ENCODE measurements at regions not wholly inside any gene's neighbourhood (a gene's known extent, or its start where the extent isn't known, plus 50 kb on each side); places are given as distances from the start of the nearest gene placed in this dataset.
A peak's percentile ranks its signal among the peaks of the same experiment; 100 is the strongest.

GRCh38 chr5:17430241-17430640 lies 67.8 kb upstream of the TAF11L2 start:
- Histone ChIP-seq H3K4me1 (ENCODE audit: control extremely low read depth in 1 of 4, control insufficient read depth in 4 of 4, insufficient read depth in 4 of 4, low read length in 3 of 4) (peaks cover 0 to 6% (median 0%) of the 10 kb centered on the region in 4 experiments), H3K36me3 (ENCODE audit: control insufficient read depth in 4 of 4, insufficient read depth in 4 of 4, low read length in 3 of 4) (no peaks in the 10 kb centered on the region), H3K9me3 (ENCODE audit: control extremely low read depth in 1 of 5, control insufficient read depth in 4 of 5, insufficient read depth in 2 of 5, low read depth in 1 of 5, low read length in 4 of 5) (no peaks in the 10 kb centered on the region), H3K4me3 (ENCODE audit: control insufficient read depth in 1 of 7, extremely low read depth in 1 of 7, insufficient read depth in 4 of 7, low read depth in 2 of 7, low read length in 6 of 7) (no peak overlapping the region), H3K27me3 (replicated peaks in 2 of 5; ENCODE audit: control insufficient read depth in 4 of 5, insufficient read depth in 5 of 5, low read length in 4 of 5) (no peaks in the 10 kb centered on the region), H3K27ac (ENCODE audit: insufficient read depth in 1 of 2, low read depth in 1 of 2, low read length in 2 of 2, poor library complexity in 1 of 2, severe bottlenecking in 2 of 2) (no peak overlapping the region)
- POLR2A ChIA-PET = no interaction called here
- CTCF ChIA-PET = no interaction called here
- no peak for DNase-seq
- WGBS (ENCODE audit: insufficient coverage) = 94% methylated on average over 5 of the region's 5 CpGs

GRCh38 chr5:17431272-17432050 lies 66.6 kb upstream of the TAF11L2 start:
- WGBS (ENCODE audit: insufficient coverage) = 100% methylated on average over 5 of the region's 8 CpGs
- H3K4me3 ChIP-seq (ENCODE audit: control insufficient read depth in 1 of 7, extremely low read depth in 1 of 7, insufficient read depth in 4 of 7, low read depth in 2 of 7, low read length in 6 of 7) = no peak overlapping the region
- no peak overlapping the region for H3K27ac ChIP-seq (ENCODE audit: insufficient read depth in 1 of 2, low read depth in 1 of 2, low read length in 2 of 2, poor library complexity in 1 of 2, severe bottlenecking in 2 of 2)
- DNase-seq = no peak
- POLR2A ChIA-PET = no interaction called here
- H3K9me3 ChIP-seq (ENCODE audit: control extremely low read depth in 1 of 5, control insufficient read depth in 4 of 5, insufficient read depth in 2 of 5, low read depth in 1 of 5, low read length in 4 of 5) = no peaks in the 10 kb centered on the region
- CTCF ChIA-PET = no interaction called here
- H3K4me1 ChIP-seq (ENCODE audit: control extremely low read depth in 1 of 4, control insufficient read depth in 4 of 4, insufficient read depth in 4 of 4, low read length in 3 of 4) = peaks cover 5 to 16% (median 7%) of the 10 kb centered on the region in 4 experiments
- no peaks in the 10 kb centered on the region for H3K27me3 ChIP-seq (replicated peaks in 2 of 5; ENCODE audit: control insufficient read depth in 4 of 5, insufficient read depth in 5 of 5, low read length in 4 of 5)
- no peaks in the 10 kb centered on the region for H3K36me3 ChIP-seq (ENCODE audit: control insufficient read depth in 4 of 4, insufficient read depth in 4 of 4, low read length in 3 of 4)

DNA sequence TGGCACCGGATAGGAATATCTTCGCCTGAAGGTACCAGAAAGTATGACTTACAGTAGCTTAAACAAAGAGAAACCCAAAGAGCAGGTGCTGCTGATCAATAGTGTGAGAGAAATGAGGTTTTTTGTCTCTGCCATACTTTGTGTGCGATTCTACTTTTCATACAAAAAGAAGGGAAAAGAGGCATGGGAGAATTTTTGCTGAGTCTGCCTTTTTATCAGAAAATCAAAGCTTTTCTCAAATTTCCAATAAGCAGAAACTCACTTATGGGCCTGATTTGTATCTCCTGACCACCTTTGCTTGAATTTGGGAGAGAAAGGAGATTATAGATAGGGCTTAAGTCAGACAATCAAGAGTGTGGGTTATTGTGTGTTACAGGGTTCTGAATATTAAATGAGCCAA lies 65.5 kb upstream of the TAF11L2 start:
- Histone ChIP-seq H3K4me3 (ENCODE audit: control insufficient read depth in 1 of 7, extremely low read depth in 1 of 7, insufficient read depth in 4 of 7, low read depth in 2 of 7, low read length in 6 of 7) (no peak overlapping the region), H3K27ac (ENCODE audit: insufficient read depth in 1 of 2, low read depth in 1 of 2, low read length in 2 of 2, poor library complexity in 1 of 2, severe bottlenecking in 2 of 2) (no peak overlapping the region), H3K36me3 (ENCODE audit: control insufficient read depth in 4 of 4, insufficient read depth in 4 of 4, low read length in 3 of 4) (no peaks in the 10 kb centered on the region), H3K27me3 (replicated peaks in 2 of 5; ENCODE audit: control insufficient read depth in 4 of 5, insufficient read depth in 5 of 5, low read length in 4 of 5) (no peaks in the 10 kb centered on the region), H3K4me1 (ENCODE audit: control extremely low read depth in 1 of 4, control insufficient read depth in 4 of 4, insufficient read depth in 4 of 4, low read length in 3 of 4) (peaks cover 11 to 26% (median 16%) of the 10 kb centered on the region in 4 experiments), H3K9me3 (ENCODE audit: control extremely low read depth in 1 of 5, control insufficient read depth in 4 of 5, insufficient read depth in 2 of 5, low read depth in 1 of 5, low read length in 4 of 5) (no peaks in the 10 kb centered on the region)
- ChIA-PET POLR2A (interaction anchor here (0.6 kb wide), 1 partner anchor 47 kb away, joined by 4 read pairs; no protein-coding TSS in a partner anchor), CTCF (no interaction called here)
- DNase-seq = no peak
- 100% methylated on average over 1 of the region's 3 CpGs for WGBS (ENCODE audit: insufficient coverage)

DNA sequence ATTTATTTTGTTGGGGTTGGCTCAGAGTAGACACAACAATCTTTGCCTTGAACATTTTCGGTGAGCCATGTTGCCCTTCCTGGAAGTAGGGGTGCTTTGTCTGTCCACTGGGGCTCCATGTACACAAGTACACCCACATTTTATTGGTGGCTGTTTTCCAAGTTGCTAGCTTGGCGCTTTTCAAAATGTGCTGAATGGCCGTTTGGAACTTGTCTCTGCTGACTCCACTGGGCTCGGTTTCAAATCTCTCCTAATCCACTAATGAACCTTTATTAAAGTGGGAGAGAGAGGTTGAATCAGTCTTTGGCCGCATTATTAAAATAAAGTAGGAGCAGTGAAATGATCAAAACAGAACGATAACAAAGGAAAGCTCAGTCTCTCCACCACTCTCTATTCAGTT lies 64.6 kb upstream of the TAF11L2 start:
- H3K4me1 ChIP-seq (ENCODE audit: control extremely low read depth in 1 of 4, control insufficient read depth in 4 of 4, insufficient read depth in 4 of 4, low read length in 3 of 4) = peaks cover 12 to 21% (median 16%) of the 10 kb centered on the region in 4 experiments
- H3K27me3 ChIP-seq (replicated peaks in 2 of 5; ENCODE audit: control insufficient read depth in 4 of 5, insufficient read depth in 5 of 5, low read length in 4 of 5) = no peaks in the 10 kb centered on the region
- WGBS (ENCODE audit: insufficient coverage) = no CpG with 5 or more reads among the region's 6 CpGs
- ChIA-PET CTCF (no interaction called here), POLR2A (no interaction called here)
- no peak overlapping the region for H3K4me3 ChIP-seq (ENCODE audit: control insufficient read depth in 1 of 7, extremely low read depth in 1 of 7, insufficient read depth in 4 of 7, low read depth in 2 of 7, low read length in 6 of 7)
- H3K27ac ChIP-seq (ENCODE audit: insufficient read depth in 1 of 2, low read depth in 1 of 2, low read length in 2 of 2, poor library complexity in 1 of 2, severe bottlenecking in 2 of 2) = no peak overlapping the region
- H3K36me3 ChIP-seq (ENCODE audit: control insufficient read depth in 4 of 4, insufficient read depth in 4 of 4, low read length in 3 of 4) = no peaks in the 10 kb centered on the region
- H3K9me3 ChIP-seq (ENCODE audit: control extremely low read depth in 1 of 5, control insufficient read depth in 4 of 5, insufficient read depth in 2 of 5, low read depth in 1 of 5, low read length in 4 of 5) = no peaks in the 10 kb centered on the region
- no peak for DNase-seq

GRCh38 chr5:17434982-17435381 lies 63.0 kb upstream of the TAF11L2 start:
- no peaks in the 10 kb centered on the region for H3K27me3 ChIP-seq (replicated peaks in 2 of 5; ENCODE audit: control insufficient read depth in 4 of 5, insufficient read depth in 5 of 5, low read length in 4 of 5)
- H3K4me3 ChIP-seq (ENCODE audit: control insufficient read depth in 1 of 7, extremely low read depth in 1 of 7, insufficient read depth in 4 of 7, low read depth in 2 of 7, low read length in 6 of 7) = no peak overlapping the region
- peaks cover 0 to 1% (median 0%) of the 10 kb centered on the region in 5 experiments for H3K9me3 ChIP-seq (ENCODE audit: control extremely low read depth in 1 of 5, control insufficient read depth in 4 of 5, insufficient read depth in 2 of 5, low read depth in 1 of 5, low read length in 4 of 5)
- peaks cover 12 to 20% (median 16%) of the 10 kb centered on the region in 4 experiments for H3K4me1 ChIP-seq (ENCODE audit: control extremely low read depth in 1 of 4, control insufficient read depth in 4 of 4, insufficient read depth in 4 of 4, low read length in 3 of 4)
- H3K36me3 ChIP-seq (ENCODE audit: control insufficient read depth in 4 of 4, insufficient read depth in 4 of 4, low read length in 3 of 4) = no peaks in the 10 kb centered on the region
- ChIA-PET CTCF (no interaction called here), POLR2A (no interaction called here)
- no peak overlapping the region for H3K27ac ChIP-seq (ENCODE audit: insufficient read depth in 1 of 2, low read depth in 1 of 2, low read length in 2 of 2, poor library complexity in 1 of 2, severe bottlenecking in 2 of 2)
- no peak for DNase-seq

DNA sequence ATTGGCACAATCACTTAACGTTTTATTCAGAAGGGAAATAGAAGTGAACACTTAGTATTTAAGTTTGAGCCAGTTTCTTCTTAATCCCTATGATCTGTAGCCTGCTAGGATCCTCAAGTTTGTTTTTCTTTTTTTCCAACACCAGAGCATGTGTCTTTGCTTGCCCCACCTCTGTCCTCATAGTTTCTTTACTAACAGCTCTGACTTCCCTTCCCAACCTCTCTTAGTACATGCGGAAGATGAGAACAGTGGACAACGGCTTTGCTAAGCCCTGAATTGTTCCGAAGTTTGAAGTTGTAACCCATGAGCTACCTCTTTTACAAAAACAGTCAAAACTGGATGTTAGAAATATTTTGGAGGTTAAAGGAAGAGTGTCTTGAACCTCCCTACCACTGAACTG lies 61.7 kb upstream of the TAF11L2 start:
- 27% methylated on average over 2 of the region's 4 CpGs for WGBS (ENCODE audit: insufficient coverage)
- Histone ChIP-seq H3K27ac (ENCODE audit: insufficient read depth in 1 of 2, low read depth in 1 of 2, low read length in 2 of 2, poor library complexity in 1 of 2, severe bottlenecking in 2 of 2) (peak overlapping the region; percentile 30 to 73), H3K4me3 (ENCODE audit: control insufficient read depth in 1 of 7, extremely low read depth in 1 of 7, insufficient read depth in 4 of 7, low read depth in 2 of 7, low read length in 6 of 7) (peak overlapping the region in 6 of 7 experiments; percentile 40 to 76 (median 56)), H3K4me1 (ENCODE audit: control extremely low read depth in 1 of 4, control insufficient read depth in 4 of 4, insufficient read depth in 4 of 4, low read length in 3 of 4) (peaks cover 12 to 20% (median 16%) of the 10 kb centered on the region in 4 experiments), H3K27me3 (replicated peaks in 2 of 5; ENCODE audit: control insufficient read depth in 4 of 5, insufficient read depth in 5 of 5, low read length in 4 of 5) (no peaks in the 10 kb centered on the region), H3K36me3 (ENCODE audit: control insufficient read depth in 4 of 4, insufficient read depth in 4 of 4, low read length in 3 of 4) (no peaks in the 10 kb centered on the region), H3K9me3 (ENCODE audit: control extremely low read depth in 1 of 5, control insufficient read depth in 4 of 5, insufficient read depth in 2 of 5, low read depth in 1 of 5, low read length in 4 of 5) (peaks cover 0 to 4% (median 0%) of the 10 kb centered on the region in 5 experiments)
- ChIA-PET POLR2A (interaction anchor here (0.6 kb wide), 1 partner anchor 557 kb away, joined by 4 read pairs; no protein-coding TSS in a partner anchor), CTCF (interaction anchor here (1.5 kb wide), 1 partner anchor 16 kb away, joined by 3 read pairs; no protein-coding TSS in a partner anchor)
- DNase-seq = peak in 2 of 3 donors; percentile 14 to 46

GRCh38 chr5:17436761-17437221 lies 61.2 kb upstream of the TAF11L2 start:
- H3K4me3 ChIP-seq (ENCODE audit: control insufficient read depth in 1 of 7, extremely low read depth in 1 of 7, insufficient read depth in 4 of 7, low read depth in 2 of 7, low read length in 6 of 7) = peak overlapping the region in 6 of 7 experiments; percentile 40 to 76 (median 56)
- ChIA-PET CTCF (interaction anchor here (1.5 kb wide), 2 partner anchors 17 to 304 kb away, joined by 3 to 4 read pairs; no protein-coding TSS in a partner anchor), POLR2A (interaction anchor here (0.6 kb wide), 1 partner anchor 557 kb away, joined by 4 read pairs; no protein-coding TSS in a partner anchor)
- H3K27me3 ChIP-seq (replicated peaks in 2 of 5; ENCODE audit: control insufficient read depth in 4 of 5, insufficient read depth in 5 of 5, low read length in 4 of 5) = no peaks in the 10 kb centered on the region
- peak; percentile 47 to 83 (median 77) for DNase-seq
- peak overlapping the region; percentile 30 to 73 for H3K27ac ChIP-seq (ENCODE audit: insufficient read depth in 1 of 2, low read depth in 1 of 2, low read length in 2 of 2, poor library complexity in 1 of 2, severe bottlenecking in 2 of 2)
- H3K36me3 ChIP-seq (ENCODE audit: control insufficient read depth in 4 of 4, insufficient read depth in 4 of 4, low read length in 3 of 4) = no peaks in the 10 kb centered on the region
- H3K4me1 ChIP-seq (ENCODE audit: control extremely low read depth in 1 of 4, control insufficient read depth in 4 of 4, insufficient read depth in 4 of 4, low read length in 3 of 4) = peaks cover 12 to 20% (median 16%) of the 10 kb centered on the region in 4 experiments
- 0% methylated on average over 1 of the region's 4 CpGs for WGBS (ENCODE audit: insufficient coverage)
- peaks cover 0 to 4% (median 0%) of the 10 kb centered on the region in 5 experiments for H3K9me3 ChIP-seq (ENCODE audit: control extremely low read depth in 1 of 5, control insufficient read depth in 4 of 5, insufficient read depth in 2 of 5, low read depth in 1 of 5, low read length in 4 of 5)
